Kidney epithelial cell (primary cell): ENCODE measurements at regions not wholly inside any gene's neighbourhood (a gene's known extent, or its start where the extent isn't known, plus 50 kb on each side); places are given as distances from the start of the nearest gene placed in this dataset.
"Not testable (repeated sequence)": the region's sequence is repeated elsewhere in the genome, so short reads cannot be mapped to it uniquely, and the experiment has no call there.

ENCODE experiments used
- DNase-seq: peaks from one replicate; pipeline ENCODE4 v3.0.0-alpha.2; 2010; ENCODE audit warnings: low read depth
- H3K27me3 ChIP-seq: 2 replicates; pipeline ENCODE4 v1.6.0; 2011; ENCODE audit warnings: low read length; ENCODE audit not compliant: control insufficient read depth, insufficient read depth
- H3K36me3 ChIP-seq: 2 replicates; pipeline ENCODE4 v1.5.1; 2011; ENCODE audit warnings: low read length; ENCODE audit not compliant: control insufficient read depth, insufficient read depth
- H3K4me3 ChIP-seq: 2 replicates; pipeline ENCODE4 v1.5.1; 2011; ENCODE audit warnings: low read depth, mild to moderate bottlenecking, control low read depth, low read length
- CTCF ChIP-seq: IDR thresholded peaks from 2 replicates; pipeline ENCODE4 v1.5.1; 2011; ENCODE audit warnings: mild to moderate bottlenecking, moderate library complexity, low read length, control low read depth, inconsistent platforms; ENCODE audit not compliant: insufficient read depth, poor library complexity, severe bottlenecking

- no peak for DNase-seq
- Histone ChIP-seq H3K36me3 (no peaks in the 10 kb centered on the region), H3K27me3 (no peaks in the 10 kb centered on the region), H3K4me3 (no peak overlapping the region)
- TF ChIP-seq CTCF: no peak
Measured at GRCh38 chr10:80829562-80829961, 291.9 kb downstream of the SH2D4B start.

- not testable (repeated sequence) for DNase-seq, H3K27me3 ChIP-seq, H3K36me3 ChIP-seq, H3K4me3 ChIP-seq
Measured at GRCh38 chr10:80832693-80833092, 295.0 kb downstream of the SH2D4B start.

- peak; percentile 66 for TF ChIP-seq CTCF
- no peak for DNase-seq
- no peak overlapping the region for H3K4me3 ChIP-seq
- no peaks in the 10 kb centered on the region for H3K36me3 ChIP-seq
- no peaks in the 10 kb centered on the region for H3K27me3 ChIP-seq
Measured at GRCh38 chr10:80855348-80855971, 317.8 kb downstream of the SH2D4B start.

- no peak for TF ChIP-seq CTCF
- no peaks in the 10 kb centered on the region for H3K27me3 ChIP-seq
- DNase-seq: no peak
- no peak overlapping the region for H3K4me3 ChIP-seq
- no peaks in the 10 kb centered on the region for H3K36me3 ChIP-seq
Measured at GRCh38 chr10:80856186-80856585, 318.5 kb downstream of the SH2D4B start.

- H3K27me3 ChIP-seq, H3K4me3 ChIP-seq, H3K36me3 ChIP-seq, DNase-seq: not testable (repeated sequence)
Measured at GRCh38 chr10:80859279-80859678, 321.6 kb downstream of the SH2D4B start.

GRCh38 chr10:80860719-80861118, 323.0 kb downstream of the SH2D4B start:
- no peak for TF ChIP-seq CTCF
- H3K4me3 ChIP-seq: no peak overlapping the region
- H3K36me3 ChIP-seq: no peaks in the 10 kb centered on the region
- H3K27me3 ChIP-seq: no peaks in the 10 kb centered on the region
- DNase-seq: no peak

GRCh38 chr10:80861882-80862281, 324.2 kb downstream of the SH2D4B start:
- no peak for TF ChIP-seq CTCF
- DNase-seq: no peak
- H3K4me3 ChIP-seq: no peak overlapping the region
- H3K27me3 ChIP-seq: no peaks in the 10 kb centered on the region
- H3K36me3 ChIP-seq: no peaks in the 10 kb centered on the region
